ENCODE measurements at regions not wholly inside any gene's neighbourhood (a gene's known extent, or its start where the extent isn't known, plus 50 kb on each side); places are given as distances from the start of the nearest gene placed in this dataset.

DNA sequence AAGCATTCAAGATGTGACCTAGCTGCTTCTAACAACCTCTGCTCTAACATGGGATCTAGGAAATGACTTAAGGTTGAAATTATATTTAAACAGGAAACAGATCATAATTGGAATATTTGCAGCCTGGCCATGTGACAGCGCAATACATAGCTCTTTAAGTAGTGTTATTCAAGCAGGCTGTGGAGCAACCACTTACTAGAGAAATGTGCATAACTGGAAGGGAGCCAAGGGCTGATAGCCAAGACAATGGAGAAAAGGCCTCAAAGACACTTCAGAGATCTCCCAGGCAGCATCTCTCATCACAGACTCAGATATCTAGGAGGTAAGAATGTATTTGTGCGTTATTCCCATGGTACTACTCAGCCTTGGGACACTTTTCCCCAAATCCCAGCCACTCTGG, 823.0 kb upstream of the PRMT6 start:
- H3K9me3 ChIP-seq (ENCODE audit: low read depth) = no peaks in the 10 kb centered on the region
- peak in 1 of 2 donors; percentile 55 for DNase-seq (ENCODE audit: low read depth in 1 of 2, low spot score in 1 of 2)

DNA sequence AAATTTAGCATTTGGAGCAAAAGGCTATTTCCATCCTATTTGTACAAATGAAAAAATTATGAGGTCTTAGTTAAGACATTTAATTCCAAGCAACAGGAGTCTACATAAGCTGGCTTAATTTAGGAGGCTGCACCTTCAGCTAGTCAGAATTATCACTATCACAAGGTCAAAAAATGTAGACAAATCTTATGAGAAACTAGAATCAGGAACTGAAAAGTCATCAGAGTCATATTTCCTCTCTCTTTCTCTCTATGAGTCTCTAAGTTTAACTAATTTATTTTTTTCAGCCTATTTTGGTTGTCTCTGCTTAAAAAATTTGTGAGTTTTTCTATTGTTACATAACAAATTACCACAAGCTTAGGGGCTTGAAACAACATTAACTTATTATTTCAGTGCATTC, 807.1 kb upstream of the PRMT6 start:
- H3K9me3 ChIP-seq (ENCODE audit: low read depth) = no peaks in the 10 kb centered on the region
- no peak overlapping the region for H3K27ac ChIP-seq
- no peak overlapping the region for H3K4me3 ChIP-seq
- TF ChIP-seq, protein P1, sequence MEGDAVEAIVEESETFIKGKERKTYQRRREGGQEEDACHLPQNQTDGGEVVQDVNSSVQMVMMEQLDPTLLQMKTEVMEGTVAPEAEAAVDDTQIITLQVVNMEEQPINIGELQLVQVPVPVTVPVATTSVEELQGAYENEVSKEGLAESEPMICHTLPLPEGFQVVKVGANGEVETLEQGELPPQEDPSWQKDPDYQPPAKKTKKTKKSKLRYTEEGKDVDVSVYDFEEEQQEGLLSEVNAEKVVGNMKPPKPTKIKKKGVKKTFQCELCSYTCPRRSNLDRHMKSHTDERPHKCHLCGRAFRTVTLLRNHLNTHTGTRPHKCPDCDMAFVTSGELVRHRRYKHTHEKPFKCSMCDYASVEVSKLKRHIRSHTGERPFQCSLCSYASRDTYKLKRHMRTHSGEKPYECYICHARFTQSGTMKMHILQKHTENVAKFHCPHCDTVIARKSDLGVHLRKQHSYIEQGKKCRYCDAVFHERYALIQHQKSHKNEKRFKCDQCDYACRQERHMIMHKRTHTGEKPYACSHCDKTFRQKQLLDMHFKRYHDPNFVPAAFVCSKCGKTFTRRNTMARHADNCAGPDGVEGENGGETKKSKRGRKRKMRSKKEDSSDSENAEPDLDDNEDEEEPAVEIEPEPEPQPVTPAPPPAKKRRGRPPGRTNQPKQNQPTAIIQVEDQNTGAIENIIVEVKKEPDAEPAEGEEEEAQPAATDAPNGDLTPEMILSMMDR (IDR thresholded peaks at IDR 0.05; ENCODE audit: low read depth, low read length) = no peak
- H3K36me3 ChIP-seq = no peaks in the 10 kb centered on the region
- no peaks in the 10 kb centered on the region for H3K27me3 ChIP-seq
- H3K4me1 ChIP-seq (ENCODE audit: low read depth) = no peaks in the 10 kb centered on the region
- DNase-seq (ENCODE audit: low read depth in 1 of 2, low spot score in 1 of 2) = no peak

More for the DNA sequence above, 823.0 kb upstream of the PRMT6 start:
- no peaks in the 10 kb centered on the region for H3K27me3 ChIP-seq
- peaks cover 5% of the 10 kb centered on the region for H3K4me1 ChIP-seq (ENCODE audit: low read depth)
- no peaks in the 10 kb centered on the region for H3K36me3 ChIP-seq
- no peak overlapping the region for H3K4me3 ChIP-seq
- TF ChIP-seq, protein P1 (IDR thresholded peaks at IDR 0.05; ENCODE audit: low read depth, low read length) = no peak
- no peak overlapping the region for H3K27ac ChIP-seq

DNA sequence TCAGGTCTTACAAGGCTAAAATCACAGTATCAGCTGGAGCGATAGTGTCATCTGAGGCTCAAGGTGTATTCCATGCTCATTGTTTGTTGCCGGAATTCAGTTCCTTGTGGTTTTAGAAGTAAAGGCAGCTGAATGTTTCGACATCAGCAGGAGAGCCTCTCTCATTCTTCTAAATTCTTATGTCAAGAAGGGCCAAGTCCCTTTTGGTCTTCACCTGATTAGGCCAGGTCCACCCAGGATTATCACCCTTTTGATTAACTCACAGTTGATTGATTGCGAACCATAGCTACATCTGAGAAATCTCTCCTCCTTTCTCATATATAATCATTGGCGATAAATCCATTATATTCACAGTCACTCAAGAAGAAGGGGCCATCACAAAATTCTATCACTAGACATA, 806.7 kb upstream of the PRMT6 start:
- no peaks in the 10 kb centered on the region for H3K9me3 ChIP-seq (ENCODE audit: low read depth)
- no peak overlapping the region for H3K4me3 ChIP-seq
- TF ChIP-seq, protein P1 (IDR thresholded peaks at IDR 0.05; ENCODE audit: low read depth, low read length) = no peak
- no peaks in the 10 kb centered on the region for H3K4me1 ChIP-seq (ENCODE audit: low read depth)
- no peak for DNase-seq (ENCODE audit: low read depth in 1 of 2, low spot score in 1 of 2)
- no peak overlapping the region for H3K27ac ChIP-seq
- H3K36me3 ChIP-seq = no peaks in the 10 kb centered on the region
- H3K27me3 ChIP-seq = no peaks in the 10 kb centered on the region

DNA sequence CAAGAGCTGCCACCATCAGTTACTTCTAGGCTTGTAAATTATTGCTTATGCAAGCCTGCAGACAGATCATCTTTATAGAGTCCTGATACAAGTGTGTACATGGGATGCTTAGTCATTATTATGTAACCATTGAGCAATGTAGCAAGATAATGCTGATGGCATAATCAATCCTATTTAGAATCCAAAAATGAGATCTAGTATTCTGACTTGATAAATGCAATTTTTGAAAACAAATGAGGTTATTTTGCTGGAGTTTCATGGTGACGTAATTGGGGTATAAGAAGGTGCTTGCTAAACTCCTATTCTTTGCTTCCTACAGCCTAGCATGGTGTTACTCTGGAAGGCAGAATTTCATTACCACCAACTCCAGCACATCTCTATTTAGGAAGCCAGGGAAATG, 801.7 kb upstream of the PRMT6 start:
- peak in 1 of 2 donors; percentile 7 for DNase-seq (ENCODE audit: low read depth in 1 of 2, low spot score in 1 of 2)
- no peaks in the 10 kb centered on the region for H3K9me3 ChIP-seq (ENCODE audit: low read depth)
- H3K27ac ChIP-seq = no peak overlapping the region
- no peaks in the 10 kb centered on the region for H3K4me1 ChIP-seq (ENCODE audit: low read depth)
- H3K4me3 ChIP-seq = no peak overlapping the region
- TF ChIP-seq, protein P1 (IDR thresholded peaks at IDR 0.05; ENCODE audit: low read depth, low read length) = no peak
- no peaks in the 10 kb centered on the region for H3K36me3 ChIP-seq
- H3K27me3 ChIP-seq = no peaks in the 10 kb centered on the region

DNA sequence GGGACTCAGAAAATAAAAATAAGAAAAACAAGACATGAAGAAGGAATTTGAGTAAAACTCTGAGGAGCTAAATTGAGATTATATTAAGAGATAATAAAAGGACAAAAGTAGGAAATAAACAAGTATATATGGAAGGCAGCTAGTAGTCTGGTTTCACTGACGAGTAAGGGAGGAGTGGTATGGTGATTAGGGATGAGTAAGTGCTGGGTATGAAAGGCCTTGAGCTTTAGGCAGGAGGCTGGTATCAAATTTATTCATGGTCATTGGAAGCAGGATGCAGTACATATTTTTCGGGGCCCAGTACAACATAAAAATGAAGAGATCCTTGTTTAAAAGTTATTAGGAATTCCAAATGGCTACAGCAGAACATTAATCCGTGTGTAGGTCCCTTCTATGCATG, 789.7 kb upstream of the PRMT6 start:
- no peak for DNase-seq (ENCODE audit: low read depth in 1 of 2, low spot score in 1 of 2)
- Histone ChIP-seq H3K27ac (no peak overlapping the region), H3K36me3 (no peaks in the 10 kb centered on the region), H3K27me3 (no peaks in the 10 kb centered on the region), H3K4me3 (no peak overlapping the region), H3K4me1 (ENCODE audit: low read depth) (no peaks in the 10 kb centered on the region), H3K9me3 (ENCODE audit: low read depth) (no peaks in the 10 kb centered on the region)
- TF ChIP-seq, protein P1 (IDR thresholded peaks at IDR 0.05; ENCODE audit: low read depth, low read length) = no peak

DNA sequence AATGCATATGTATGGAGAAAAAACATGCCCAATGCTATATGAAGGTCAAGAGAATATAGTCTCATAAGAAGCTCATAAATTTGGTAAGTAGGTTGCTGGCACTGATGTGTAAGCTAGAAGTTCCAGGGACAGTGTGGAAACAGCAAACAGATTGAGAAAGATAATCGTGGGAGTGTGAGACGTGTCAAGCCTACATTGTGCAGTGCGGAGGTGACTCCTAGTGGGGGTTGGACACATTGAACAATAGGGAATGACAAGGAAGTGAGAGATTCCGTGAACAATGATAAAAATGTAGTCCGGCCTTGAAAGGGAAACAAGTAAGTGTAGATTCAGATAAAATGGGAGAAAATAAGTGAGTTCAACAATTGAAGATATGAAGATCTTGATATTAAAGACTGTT, 788.4 kb upstream of the PRMT6 start:
- Histone ChIP-seq H3K9me3 (ENCODE audit: low read depth) (no peaks in the 10 kb centered on the region), H3K36me3 (no peaks in the 10 kb centered on the region), H3K27ac (no peak overlapping the region), H3K4me1 (ENCODE audit: low read depth) (no peaks in the 10 kb centered on the region), H3K4me3 (no peak overlapping the region), H3K27me3 (no peaks in the 10 kb centered on the region)
- TF ChIP-seq, protein P1 (IDR thresholded peaks at IDR 0.05; ENCODE audit: low read depth, low read length) = peak; percentile 27
- DNase-seq (ENCODE audit: low read depth in 1 of 2, low spot score in 1 of 2) = peak; percentile 33 to 39

Data from cardiac muscle cell (in vitro differentiated cells and primary cell).